ENCODE measurements at regions not wholly inside any gene's neighbourhood (a gene's known extent, or its start where the extent isn't known, plus 50 kb on each side); places are given as distances from the start of the nearest gene placed in this dataset.
"Not testable (repeated sequence)": the region's sequence is repeated elsewhere in the genome, so short reads cannot be mapped to it uniquely, and the experiment has no call there.

DNA sequence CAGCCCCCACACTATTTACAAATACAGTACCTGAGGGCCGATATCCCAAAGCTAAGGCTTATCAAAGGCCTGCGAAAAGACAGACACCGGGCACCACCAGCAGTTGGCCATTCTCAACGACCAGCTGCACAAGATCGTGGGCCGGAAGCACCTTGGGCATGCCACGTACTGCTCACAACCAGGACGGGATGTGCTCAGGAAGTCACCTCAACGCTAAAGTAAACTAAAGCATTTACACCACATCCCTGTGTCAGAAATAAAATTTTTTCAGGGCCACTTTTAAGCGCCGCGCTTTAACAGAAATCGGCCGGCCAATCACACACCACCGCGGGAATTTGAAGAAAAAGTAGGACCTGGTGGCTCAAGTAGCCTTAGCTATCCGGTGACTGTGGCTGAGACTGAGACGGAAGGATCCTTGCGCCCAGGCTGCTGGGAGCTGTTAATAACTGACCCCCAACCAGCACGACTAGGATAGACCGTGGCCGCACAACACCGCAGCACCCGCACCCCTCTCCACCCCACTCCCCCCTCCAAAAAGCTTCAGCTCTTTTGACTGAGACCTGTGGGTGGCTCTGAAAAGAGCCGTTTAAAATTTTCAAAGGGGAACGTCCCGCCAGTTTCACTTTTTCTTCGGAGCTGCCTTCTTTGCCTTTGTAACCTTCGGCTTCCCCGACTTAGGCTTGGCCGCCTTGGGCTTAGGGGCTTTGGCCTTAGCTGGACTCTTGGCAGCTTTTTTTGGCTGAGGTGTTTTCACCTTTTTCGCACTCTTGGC lies 131.2 kb upstream of the BTN3A2 start:
- DNase-seq, result no peak
- H3K36me3 Mint-ChIP-seq (ENCODE audit: unreplicated experiment), result no peaks in the 10 kb centered on the region
- no peaks in the 10 kb centered on the region for H3K27me3 Mint-ChIP-seq (ENCODE audit: unreplicated experiment)
- H3K4me1 Mint-ChIP-seq (ENCODE audit: low read depth, unreplicated experiment), result peaks cover 2% of the 10 kb centered on the region
- H3K4me3 Mint-ChIP-seq (ENCODE audit: unreplicated experiment), result peak overlapping the region; percentile 91
- peak overlapping the region; percentile 86 for H3K27ac Mint-ChIP-seq (ENCODE audit: unreplicated experiment)
- no peaks in the 10 kb centered on the region for H3K9me3 Mint-ChIP-seq (ENCODE audit: unreplicated experiment)
- TF ChIP-seq, protein P1, sequence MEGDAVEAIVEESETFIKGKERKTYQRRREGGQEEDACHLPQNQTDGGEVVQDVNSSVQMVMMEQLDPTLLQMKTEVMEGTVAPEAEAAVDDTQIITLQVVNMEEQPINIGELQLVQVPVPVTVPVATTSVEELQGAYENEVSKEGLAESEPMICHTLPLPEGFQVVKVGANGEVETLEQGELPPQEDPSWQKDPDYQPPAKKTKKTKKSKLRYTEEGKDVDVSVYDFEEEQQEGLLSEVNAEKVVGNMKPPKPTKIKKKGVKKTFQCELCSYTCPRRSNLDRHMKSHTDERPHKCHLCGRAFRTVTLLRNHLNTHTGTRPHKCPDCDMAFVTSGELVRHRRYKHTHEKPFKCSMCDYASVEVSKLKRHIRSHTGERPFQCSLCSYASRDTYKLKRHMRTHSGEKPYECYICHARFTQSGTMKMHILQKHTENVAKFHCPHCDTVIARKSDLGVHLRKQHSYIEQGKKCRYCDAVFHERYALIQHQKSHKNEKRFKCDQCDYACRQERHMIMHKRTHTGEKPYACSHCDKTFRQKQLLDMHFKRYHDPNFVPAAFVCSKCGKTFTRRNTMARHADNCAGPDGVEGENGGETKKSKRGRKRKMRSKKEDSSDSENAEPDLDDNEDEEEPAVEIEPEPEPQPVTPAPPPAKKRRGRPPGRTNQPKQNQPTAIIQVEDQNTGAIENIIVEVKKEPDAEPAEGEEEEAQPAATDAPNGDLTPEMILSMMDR (IDR thresholded peaks at IDR 0.05; ENCODE audit: partially characterized antibody, unreplicated experiment), result no peak

DNA sequence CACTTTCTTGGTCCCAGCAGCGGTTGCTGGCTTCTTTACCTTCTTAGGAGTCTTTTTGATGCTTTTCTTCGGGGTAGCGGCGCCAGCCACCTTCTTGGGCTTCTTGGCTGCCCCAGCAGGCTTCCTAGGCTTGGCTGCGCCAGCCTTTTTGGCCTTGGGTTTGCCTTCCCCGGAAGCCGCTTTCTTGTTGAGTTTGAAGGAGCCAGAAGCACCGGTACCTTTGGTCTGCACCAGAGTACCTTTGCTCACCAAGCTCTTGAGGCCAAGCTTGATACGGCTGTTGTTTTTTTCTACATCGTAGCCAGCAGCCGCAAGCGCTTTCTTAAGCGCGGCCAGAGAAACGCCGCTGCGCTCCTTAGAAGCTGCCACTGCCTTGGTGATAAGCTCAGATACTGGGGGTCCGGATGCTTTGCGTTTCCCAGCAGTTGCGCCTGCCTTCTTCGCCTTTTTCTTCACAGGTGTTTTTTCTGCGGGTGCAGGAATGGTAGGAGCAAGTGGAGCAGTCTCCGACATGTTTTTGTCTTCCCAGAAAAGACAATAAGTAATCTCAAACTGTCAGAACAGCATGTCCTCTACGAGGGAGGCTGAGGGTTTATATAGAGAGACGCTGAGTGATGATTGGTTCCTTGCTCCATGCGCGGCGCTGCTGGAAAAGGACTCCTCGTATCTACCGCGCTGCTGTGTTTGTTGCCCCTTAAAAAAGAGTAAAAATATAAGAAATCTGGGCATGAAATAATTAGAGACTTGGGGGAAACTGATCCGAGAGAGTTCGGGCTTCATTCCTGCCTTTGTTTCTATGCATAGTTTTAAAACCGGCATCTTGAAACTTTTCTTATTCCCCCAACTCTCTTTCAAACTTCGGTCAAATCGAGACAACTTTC lies 130.3 kb upstream of the BTN3A2 start:
- Mint-ChIP-seq H3K27me3 (ENCODE audit: unreplicated experiment) (no peaks in the 10 kb centered on the region), H3K4me3 (ENCODE audit: unreplicated experiment) (peak overlapping the region; percentile 91), H3K9me3 (ENCODE audit: unreplicated experiment) (no peaks in the 10 kb centered on the region), H3K36me3 (ENCODE audit: unreplicated experiment) (no peaks in the 10 kb centered on the region), H3K4me1 (ENCODE audit: low read depth, unreplicated experiment) (peaks cover 2% of the 10 kb centered on the region), H3K27ac (ENCODE audit: unreplicated experiment) (peak overlapping the region; percentile 86)
- DNase-seq, result peak; percentile 50
- TF ChIP-seq, protein P1 (IDR thresholded peaks at IDR 0.05; ENCODE audit: partially characterized antibody, unreplicated experiment), result no peak

DNA sequence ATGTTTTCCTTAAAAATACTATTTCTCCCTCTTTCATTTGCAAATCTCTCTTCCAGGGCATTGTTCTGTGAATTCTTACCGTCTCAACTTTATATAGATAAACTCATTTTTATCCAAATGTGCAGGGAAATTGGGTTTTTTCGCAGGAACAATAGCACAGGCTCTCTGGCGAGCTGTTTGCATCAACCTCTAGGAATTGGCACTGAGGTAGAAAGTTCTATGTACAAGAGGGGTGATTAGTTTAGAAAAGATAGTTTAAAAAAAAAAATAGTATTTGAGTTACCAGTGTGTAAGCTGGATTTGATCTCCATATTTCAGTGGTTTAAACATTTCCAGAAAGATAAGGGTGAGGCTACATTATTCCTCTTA lies 129.7 kb upstream of the BTN3A2 start:
- peaks cover 4% of the 10 kb centered on the region for H3K9me3 Mint-ChIP-seq (ENCODE audit: unreplicated experiment)
- TF ChIP-seq, protein P1 (IDR thresholded peaks at IDR 0.05; ENCODE audit: partially characterized antibody, unreplicated experiment), result no peak
- peak overlapping the region; percentile 86 for H3K27ac Mint-ChIP-seq (ENCODE audit: unreplicated experiment)
- no peak for DNase-seq
- H3K4me3 Mint-ChIP-seq (ENCODE audit: unreplicated experiment), result peak overlapping the region; percentile 91
- no peaks in the 10 kb centered on the region for H3K36me3 Mint-ChIP-seq (ENCODE audit: unreplicated experiment)
- H3K27me3 Mint-ChIP-seq (ENCODE audit: unreplicated experiment), result no peaks in the 10 kb centered on the region
- H3K4me1 Mint-ChIP-seq (ENCODE audit: low read depth, unreplicated experiment), result peaks cover 2% of the 10 kb centered on the region

DNA sequence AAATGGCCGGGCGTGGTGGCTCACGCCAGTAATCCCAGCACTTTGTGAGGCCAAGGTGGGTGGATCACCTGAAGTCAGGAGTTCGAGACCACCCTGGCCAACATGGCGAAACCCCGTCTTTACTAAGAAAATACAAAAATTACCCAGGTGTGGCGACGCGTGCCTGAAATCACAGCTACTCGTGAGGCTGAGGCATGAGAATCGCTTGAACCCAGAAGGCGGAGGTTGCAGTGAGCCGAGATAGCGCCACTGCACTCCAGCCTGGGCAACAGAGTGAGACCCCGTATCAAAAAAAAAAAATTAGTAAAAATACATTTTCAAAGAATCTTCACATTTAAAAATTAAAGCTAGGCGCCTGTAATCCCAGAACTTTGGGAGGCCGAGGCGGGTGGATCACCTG lies 125.6 kb upstream of the BTN3A2 start:
- not testable (repeated sequence) for H3K4me1 Mint-ChIP-seq (ENCODE audit: low read depth, unreplicated experiment); H3K27ac Mint-ChIP-seq (ENCODE audit: unreplicated experiment); H3K4me3 Mint-ChIP-seq (ENCODE audit: unreplicated experiment); H3K9me3 Mint-ChIP-seq (ENCODE audit: unreplicated experiment); H3K27me3 Mint-ChIP-seq (ENCODE audit: unreplicated experiment); H3K36me3 Mint-ChIP-seq (ENCODE audit: unreplicated experiment); DNase-seq

DNA sequence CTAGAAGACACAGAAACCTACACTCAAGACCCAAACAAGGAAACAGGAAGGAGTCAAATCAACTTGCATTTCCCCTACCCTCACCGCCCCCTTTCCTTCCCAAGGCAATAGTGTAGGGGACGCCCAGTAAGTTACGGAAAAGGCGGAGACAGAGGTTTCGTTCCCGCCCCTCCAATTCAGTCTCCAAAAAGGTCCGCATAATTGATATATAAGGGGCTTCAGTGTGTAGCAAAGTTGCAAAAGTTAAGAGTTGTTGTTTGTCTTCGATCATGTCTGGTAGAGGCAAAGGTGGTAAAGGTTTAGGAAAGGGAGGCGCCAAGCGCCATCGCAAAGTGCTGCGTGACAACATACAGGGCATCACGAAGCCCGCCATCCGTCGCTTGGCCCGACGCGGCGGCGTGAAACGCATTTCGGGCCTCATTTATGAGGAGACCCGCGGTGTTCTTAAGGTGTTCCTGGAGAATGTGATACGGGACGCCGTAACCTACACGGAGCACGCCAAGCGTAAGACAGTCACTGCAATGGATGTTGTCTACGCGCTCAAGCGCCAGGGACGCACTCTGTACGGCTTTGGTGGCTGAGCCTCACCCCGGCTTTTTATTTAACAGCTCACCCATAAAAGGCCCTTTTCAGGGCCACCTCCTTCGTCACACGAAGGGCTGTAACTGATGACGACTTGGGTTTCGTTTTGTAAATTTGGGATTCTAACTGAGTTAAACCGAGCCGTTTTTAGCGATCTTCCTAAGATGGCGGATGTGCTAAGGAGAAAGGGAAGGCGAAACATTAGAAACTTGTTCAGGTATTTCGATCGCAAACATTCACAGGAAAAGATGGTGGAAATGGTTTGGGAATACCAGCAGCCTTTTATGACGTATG lies 124.6 kb upstream of the BTN3A2 start:
- Mint-ChIP-seq H3K9me3 (ENCODE audit: unreplicated experiment) (peaks cover 9% of the 10 kb centered on the region), H3K27ac (ENCODE audit: unreplicated experiment) (peak overlapping the region; percentile 93), H3K36me3 (ENCODE audit: unreplicated experiment) (no peaks in the 10 kb centered on the region), H3K4me1 (ENCODE audit: low read depth, unreplicated experiment) (no peaks in the 10 kb centered on the region), H3K27me3 (ENCODE audit: unreplicated experiment) (peaks cover 4% of the 10 kb centered on the region), H3K4me3 (ENCODE audit: unreplicated experiment) (peak overlapping the region; percentile 92)
- peak; percentile 32 for DNase-seq
- TF ChIP-seq, protein P1 (IDR thresholded peaks at IDR 0.05; ENCODE audit: partially characterized antibody, unreplicated experiment), result no peak
